SU-DHL-6 (cell line): ENCODE measurements at regions not wholly inside any gene's neighbourhood (a gene's known extent, or its start where the extent isn't known, plus 50 kb on each side); places are given as distances from the start of the nearest gene placed in this dataset.

Source experiments
- CTCF ChIP-seq: fragments of 200-600 bp; sonication (generic); IDR thresholded peaks from one replicate; pipeline ENCODE4 v1.5.1; 2017; ENCODE audit warnings: antibody characterized with exemption, mild to moderate bottlenecking, low read length, moderate library complexity; ENCODE audit not compliant: insufficient read depth, poor library complexity, severe bottlenecking
- EZH2phosphoT487 ChIP-seq: fragments of 200-600 bp; sonication (generic), shearing (Covaris generic); conservative IDR thresholded peaks from 2 replicates; pipeline ENCODE4 v1.6.1; 2018; ENCODE audit warnings: mild to moderate bottlenecking, antibody characterized with exemption, low read length, moderate library complexity, mixed read lengths

GRCh38 chr4:173682609-173683008 is 152.6 kb upstream of the HAND2 start:
- no peak for TF ChIP-seq EZH2phosphoT487
- TF ChIP-seq CTCF: no peak
